ENCODE measurements at regions not wholly inside any gene's neighbourhood (a gene's known extent, or its start where the extent isn't known, plus 50 kb on each side); places are given as distances from the start of the nearest gene placed in this dataset.
"Not testable (repeated sequence)": the region's sequence is repeated elsewhere in the genome, so short reads cannot be mapped to it uniquely, and the experiment has no call there.

DNA sequence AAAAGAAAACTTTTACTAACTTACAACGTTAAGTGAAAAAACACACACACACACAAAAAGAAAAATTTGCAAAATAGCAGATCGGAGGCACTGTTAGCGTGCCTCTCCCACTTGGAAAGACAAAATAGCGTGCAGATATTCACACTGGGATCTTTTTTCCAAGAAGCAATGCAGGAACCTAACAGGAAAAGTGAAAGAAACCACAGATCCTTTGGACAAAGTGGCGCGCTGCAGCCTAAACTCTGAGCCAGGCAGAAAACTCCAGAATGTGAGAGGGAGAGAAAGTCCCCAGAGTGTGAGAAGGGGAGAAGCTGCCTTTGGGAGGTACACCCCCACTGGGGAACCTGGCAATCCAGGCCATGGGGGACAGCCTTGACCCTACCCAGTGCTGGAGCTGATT is 70.7 kb upstream of the SERPINE2 start:
- no peak for DNase-seq

DNA sequence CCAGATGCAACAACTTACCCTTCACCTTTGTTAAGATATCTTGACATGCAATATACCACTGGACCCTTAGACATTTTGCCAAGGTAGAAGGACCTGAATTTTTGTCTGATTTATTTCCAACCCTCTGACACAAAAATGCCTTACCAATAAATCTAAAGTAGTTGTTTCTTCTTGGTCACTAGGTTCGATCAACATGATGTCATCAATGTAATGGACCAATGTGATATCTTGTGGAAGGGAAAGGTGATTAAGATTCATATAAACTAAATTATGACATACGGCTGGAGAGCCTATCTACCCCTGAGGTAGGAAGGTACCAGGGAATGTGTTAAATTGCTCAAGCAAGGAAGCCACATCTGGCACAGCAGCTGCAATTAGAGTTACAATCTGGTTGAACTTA is 67.7 kb upstream of the SERPINE2 start:
- no peak for DNase-seq

DNA sequence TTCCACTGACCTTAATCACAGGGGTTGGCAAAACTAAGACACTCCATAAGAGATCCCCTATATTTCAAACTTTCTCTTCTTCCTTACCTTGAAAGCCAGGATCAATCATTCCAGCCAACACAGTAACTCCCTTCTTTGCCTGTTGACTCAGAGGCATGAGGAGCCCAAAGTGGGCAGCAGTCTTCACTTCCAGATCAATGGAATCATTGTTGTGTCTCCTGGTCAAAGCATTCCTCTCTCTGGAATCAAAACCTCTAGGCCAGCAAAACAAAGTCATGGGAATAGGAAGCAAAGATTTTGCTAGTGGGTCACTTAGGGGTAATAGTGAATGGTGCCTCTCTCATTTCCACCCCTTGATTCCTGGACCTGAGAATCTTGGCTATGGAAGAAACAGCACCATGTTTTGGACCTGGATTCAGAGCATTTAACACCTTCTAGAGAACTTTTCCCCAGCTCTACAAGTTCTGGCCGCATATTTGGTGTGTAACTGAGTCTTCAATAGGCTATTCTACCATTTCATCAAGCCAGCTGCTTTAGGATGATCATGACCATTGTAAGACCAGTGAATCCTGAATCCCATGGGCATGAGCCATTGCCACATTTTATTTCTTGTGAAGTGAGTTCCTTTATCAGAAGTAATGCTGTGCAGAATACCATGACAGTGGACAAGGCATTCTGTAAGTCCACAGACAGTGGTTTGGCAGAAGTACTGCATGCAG is 65.7 kb upstream of the SERPINE2 start:
- no peak for DNase-seq

DNA sequence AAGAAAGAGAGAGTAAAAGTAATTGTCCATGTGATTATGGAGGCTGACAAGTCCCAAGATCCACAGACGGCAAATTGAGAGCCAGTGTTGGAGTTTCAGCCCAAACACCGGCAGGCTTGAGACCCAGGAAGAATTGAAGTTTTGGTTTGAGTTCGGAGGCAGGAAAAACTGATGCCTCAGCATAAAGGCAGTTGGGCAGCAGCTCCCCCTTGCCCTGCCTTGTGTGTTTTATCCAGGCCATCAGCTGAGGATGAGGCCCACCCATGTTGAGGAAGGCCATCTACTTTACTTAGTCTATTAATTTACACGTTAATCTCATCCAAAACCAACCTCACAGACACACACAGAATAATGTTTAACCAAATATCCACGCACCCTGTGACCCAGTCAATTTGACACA is 64.6 kb upstream of the SERPINE2 start:
- no peak for DNase-seq

DNA sequence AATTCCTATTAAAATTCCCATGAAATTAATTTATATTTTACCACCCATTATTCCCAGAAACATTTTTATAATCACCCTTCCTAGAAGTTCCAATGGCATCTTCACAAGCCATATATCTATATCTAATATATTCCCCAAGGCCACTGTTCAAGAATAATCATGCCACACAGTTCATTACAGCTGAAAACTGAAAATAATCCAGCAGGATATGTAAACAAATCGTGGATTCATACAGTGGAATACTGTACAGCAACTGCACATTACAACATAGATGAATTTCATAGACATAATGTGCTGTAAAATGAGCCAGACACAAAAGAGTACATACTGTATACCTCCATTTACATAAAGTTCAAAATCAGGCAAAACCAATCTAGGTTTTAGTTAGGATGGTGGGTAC is 63.9 kb upstream of the SERPINE2 start:
- DNase-seq, result no peak

DNA sequence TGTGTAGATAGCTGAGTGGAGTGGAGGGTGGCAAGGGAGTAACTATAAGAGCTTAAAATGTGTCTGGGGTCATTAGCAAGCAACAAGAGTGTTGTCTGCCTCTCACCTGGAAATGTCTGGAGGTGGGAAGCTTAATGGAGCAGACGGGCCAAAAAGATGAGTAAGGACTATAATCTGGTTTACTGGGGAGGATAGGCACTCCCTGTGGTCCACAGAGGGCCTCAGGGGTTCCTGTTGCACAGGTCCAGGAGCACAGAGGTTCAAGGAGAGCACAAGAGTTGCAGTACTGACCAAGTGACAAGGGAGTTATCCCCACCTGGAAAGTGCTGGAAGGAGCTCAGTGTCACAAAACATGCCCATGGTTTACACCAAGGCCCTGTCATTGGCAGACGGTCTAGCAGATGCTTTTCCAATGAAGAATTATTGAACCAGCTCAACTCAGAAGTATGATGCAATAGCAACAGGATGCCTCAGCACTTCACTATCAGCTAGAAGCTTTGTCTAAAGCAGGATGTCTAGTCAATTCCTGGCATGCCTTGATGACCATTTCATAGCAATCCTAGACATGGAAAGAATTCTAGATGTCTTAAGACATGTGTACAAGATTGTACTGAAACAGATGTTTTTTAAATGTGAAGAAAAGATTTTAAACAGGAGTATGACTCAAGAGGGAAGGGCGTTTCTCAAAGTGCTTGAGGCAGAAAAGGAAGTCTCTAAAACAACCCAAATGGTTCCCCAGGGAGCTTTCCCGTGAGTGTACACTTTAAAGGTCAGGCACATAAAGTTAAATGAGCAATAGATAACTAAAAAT is 62.9 kb upstream of the SERPINE2 start:
- DNase-seq, result peak; percentile 52

DNA sequence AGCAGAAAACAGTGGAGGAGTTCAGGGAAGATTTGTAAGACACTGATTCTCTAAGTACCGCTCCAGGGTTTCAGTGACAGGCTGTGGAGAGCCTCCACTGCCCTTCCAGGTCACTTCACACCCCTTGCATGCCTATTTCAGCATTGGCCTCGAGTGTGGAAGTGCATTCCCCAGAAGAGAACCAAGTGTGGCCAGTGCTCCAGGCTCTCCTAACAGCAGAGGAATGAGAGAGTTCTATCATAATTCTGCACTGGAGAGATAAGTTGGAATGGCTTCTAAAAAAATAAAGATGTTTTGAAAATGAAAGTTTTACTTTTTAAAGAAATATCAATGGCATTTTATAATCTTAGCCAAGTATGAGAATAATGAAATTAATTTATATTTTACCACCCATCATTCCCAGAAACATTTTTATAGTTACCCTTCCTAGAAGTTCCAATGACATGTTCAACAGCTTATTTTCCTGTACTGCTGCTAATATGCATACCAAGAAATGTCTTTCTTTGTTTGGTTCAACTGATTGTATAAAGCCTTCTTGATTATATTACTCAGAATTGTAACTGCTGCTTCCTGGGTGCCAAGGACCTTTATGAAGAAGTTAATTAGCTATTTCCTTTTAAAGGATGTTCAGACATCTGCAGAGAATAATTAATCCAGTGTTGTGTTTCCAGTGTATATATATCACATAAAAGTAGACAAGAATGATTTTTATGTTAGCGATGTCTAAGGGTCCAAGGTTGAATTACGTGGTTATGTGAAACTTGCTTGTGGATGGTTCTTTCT is 61.0 kb upstream of the SERPINE2 start:
- DNase-seq, result no peak

DNA sequence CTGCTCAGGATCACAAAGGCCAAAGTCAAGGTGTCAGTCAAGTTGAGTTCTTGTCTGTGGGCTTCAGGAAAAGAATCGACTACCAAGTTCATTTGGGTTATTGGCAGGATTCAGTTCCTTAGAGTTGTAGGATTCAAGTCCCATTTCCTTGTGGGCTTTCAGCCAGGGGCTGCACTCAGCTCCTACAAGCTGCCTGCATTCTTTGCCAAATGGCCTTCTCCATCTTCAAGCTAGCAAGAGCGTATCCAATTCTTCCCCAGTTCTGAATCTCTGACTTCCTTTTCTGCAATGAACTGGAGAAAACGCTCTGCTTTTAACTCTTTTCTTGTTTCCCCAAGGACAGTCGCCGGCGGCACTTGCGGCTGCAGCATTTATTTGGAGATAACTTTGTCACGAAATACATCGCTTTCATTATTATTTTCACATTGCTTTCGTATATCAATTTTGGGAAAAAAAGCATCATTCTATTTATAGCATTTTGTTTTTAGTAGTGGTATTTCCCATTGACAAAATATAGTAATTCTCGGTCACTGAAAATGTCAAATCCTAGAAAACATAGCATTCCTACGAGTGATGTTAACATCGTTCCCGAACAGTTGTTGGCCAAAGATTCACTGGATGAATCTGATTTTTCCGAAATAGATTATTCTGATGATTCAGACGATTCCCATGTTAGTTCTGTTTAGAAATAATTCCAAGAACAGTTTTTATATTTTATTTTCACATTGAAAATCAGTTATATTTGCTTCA is 59.6 kb upstream of the SERPINE2 start:
- peak; percentile 79 for DNase-seq

DNA sequence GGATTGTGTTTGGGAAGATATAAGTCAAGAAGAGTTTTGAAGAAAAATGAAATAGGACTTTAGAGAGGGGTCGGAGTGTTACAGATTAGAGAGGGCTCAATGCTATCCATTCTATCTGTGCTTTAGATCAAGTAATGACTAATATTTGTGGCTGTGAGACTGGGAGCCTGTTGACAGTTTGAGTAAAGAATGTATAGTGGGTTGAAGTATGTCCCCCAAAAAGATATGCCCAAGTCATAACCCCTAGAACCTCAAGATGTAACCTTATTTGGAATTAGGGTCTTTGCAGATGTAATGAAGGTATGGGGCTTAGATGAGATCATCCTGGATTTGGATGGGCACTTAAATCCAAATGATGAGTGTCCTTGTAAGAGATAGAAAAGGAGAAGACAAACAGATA is 55.3 kb upstream of the SERPINE2 start:
- DNase-seq, result no peak

DNA sequence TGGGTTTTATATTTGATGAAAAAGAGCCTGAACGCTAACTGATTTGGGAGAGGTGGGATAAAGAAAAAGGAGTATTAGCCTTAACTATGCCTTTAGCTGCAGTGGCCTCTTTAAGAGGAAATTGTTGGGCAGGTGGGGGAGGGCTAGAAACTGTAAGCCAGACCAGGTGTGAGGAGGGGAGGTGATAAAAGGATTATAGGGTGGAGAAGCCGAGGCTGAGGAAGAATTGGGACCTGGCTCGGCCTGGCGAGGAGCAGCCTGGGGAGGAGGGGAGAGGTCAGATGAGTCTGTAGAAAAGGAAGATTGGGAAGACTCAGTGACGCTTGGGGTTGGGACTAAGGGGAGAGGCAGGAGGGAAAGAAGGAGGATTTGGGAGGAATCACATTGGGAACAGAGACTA is 52.6 kb upstream of the SERPINE2 start:
- DNase-seq, result not testable (repeated sequence)

DNA sequence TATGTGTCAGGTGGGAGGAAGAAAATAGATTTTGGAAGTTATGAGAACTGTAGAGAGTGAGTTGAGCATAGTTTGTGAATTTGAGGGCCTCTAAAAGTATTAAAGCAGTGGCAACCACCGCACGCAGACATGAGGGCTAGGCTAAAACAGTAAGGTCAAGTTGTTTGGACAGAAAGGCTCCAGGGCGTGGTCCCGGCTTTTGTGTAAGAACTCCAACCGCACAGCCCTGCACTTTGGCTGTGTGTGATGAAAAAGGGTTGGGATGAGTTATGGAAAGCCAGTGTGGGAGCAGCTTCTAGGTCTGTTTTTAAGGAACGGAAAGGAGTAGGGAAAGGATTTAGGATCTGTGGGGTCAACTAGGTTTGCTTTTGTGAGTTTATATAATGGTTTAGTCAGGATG is 50.5 kb upstream of the SERPINE2 start:
- not testable (repeated sequence) for DNase-seq

Data from skin of body (tissue), 1 donor.